Activated T-helper 17 cell treated with anti-CD3 and anti-CD28 coated beads, Interleukin-2, amount 50 U/mL, for 72 hours (primary cell): ENCODE measurements at regions not wholly inside any gene's neighbourhood (a gene's known extent, or its start where the extent isn't known, plus 50 kb on each side); places are given as distances from the start of the nearest gene placed in this dataset.

Experiments
- ATAC-seq: fragments of 150-1000 bp; cut with Tn5 transposase; replicated peaks from 2 replicates; pipeline ENCODE4 v1.10.0; 2021; ENCODE audit warnings: mild to moderate bottlenecking, moderate library complexity
- H3K27ac Mint-ChIP-seq: one replicate; pipeline ENCODE4 v1.8.0; 2022; ENCODE audit warnings: mixed read lengths
- H3K27me3 Mint-ChIP-seq: one replicate; pipeline ENCODE4 v1.8.0; 2022; ENCODE audit warnings: mixed read lengths
- H3K36me3 Mint-ChIP-seq: one replicate; pipeline ENCODE4 v1.8.0; 2022; ENCODE audit warnings: low read depth, mild to moderate bottlenecking, mixed read lengths
- H3K4me1 Mint-ChIP-seq: one replicate; pipeline ENCODE4 v1.8.0; 2022; ENCODE audit warnings: mixed read lengths
- H3K4me3 Mint-ChIP-seq: one replicate; pipeline ENCODE4 v1.8.0; 2022; ENCODE audit warnings: mild to moderate bottlenecking, mixed read lengths
- H3K9me3 Mint-ChIP-seq: one replicate; pipeline ENCODE4 v1.8.0; 2022; ENCODE audit warnings: mixed read lengths

DNA sequence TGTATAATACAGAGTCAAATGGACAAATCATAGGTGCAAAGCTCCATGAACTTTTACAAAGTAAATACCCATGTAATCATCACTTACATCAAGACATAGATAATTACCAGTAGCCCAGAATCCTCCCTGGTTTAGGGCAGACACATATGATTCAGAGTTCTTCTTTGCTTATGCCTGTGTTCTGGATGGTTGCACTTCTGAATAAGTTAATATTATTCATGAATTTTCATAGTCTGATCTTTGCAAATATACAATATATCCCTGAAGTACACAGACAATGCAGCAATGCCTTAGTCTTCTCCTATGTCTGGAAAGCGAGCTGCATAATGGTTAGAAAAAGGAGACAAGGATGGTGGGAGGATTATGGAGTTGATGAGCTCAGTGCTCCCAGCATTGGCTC lies 122.4 kb upstream of the PLXNA2 start:
- Mint-ChIP-seq H3K27ac (no peak overlapping the region), H3K9me3 (no peaks in the 10 kb centered on the region), H3K4me3 (no peak overlapping the region), H3K27me3 (peaks cover 16% of the 10 kb centered on the region), H3K4me1 (no peaks in the 10 kb centered on the region), H3K36me3 (no peaks in the 10 kb centered on the region)
- no peak for ATAC-seq

DNA sequence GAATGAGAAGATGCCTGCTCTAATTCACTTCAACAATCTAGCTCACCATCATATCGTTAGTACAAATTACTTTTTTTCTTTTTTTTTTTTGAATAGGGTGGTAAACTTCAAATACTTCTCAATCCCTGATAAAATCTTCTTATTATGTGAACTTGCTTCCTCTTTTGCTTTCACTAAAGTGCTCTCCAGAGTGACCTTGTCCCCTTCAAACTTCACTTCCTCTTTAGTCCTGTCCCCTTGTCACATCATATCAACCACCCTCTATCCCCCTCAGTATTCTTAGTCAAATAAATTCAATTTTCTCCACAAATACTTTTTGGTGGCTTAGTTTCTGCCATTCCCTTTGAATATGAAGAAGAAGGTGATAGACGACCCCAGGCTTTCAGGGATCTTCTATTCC lies 124.9 kb upstream of the PLXNA2 start:
- Mint-ChIP-seq H3K4me1 (no peaks in the 10 kb centered on the region), H3K36me3 (no peaks in the 10 kb centered on the region), H3K4me3 (no peak overlapping the region), H3K9me3 (no peaks in the 10 kb centered on the region), H3K27me3 (peaks cover 11% of the 10 kb centered on the region), H3K27ac (no peak overlapping the region)
- ATAC-seq: no peak

DNA sequence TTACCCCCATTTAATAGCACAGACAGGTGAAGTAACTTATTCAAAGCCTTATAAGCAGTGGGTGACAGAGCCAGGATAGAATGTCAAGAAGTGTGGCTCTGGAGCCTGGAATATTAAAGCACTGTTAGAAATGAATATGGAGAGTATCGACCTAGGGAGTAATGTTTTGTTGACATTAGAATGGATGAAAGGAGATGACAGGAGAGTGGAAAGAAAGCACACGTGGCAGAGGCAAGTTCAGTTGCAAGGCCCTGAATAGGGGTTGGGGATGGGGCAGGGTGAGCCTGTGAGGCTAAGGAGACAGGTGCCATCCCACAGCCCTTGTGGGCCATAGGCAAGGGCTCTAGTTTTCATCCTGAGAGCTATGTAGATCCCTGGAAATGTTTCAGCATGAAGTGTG lies 125.5 kb upstream of the PLXNA2 start:
- H3K36me3 Mint-ChIP-seq: no peaks in the 10 kb centered on the region
- ATAC-seq: no peak
- no peaks in the 10 kb centered on the region for H3K4me1 Mint-ChIP-seq
- H3K27ac Mint-ChIP-seq: no peak overlapping the region
- no peaks in the 10 kb centered on the region for H3K9me3 Mint-ChIP-seq
- peaks cover 13% of the 10 kb centered on the region for H3K27me3 Mint-ChIP-seq
- H3K4me3 Mint-ChIP-seq: no peak overlapping the region

DNA sequence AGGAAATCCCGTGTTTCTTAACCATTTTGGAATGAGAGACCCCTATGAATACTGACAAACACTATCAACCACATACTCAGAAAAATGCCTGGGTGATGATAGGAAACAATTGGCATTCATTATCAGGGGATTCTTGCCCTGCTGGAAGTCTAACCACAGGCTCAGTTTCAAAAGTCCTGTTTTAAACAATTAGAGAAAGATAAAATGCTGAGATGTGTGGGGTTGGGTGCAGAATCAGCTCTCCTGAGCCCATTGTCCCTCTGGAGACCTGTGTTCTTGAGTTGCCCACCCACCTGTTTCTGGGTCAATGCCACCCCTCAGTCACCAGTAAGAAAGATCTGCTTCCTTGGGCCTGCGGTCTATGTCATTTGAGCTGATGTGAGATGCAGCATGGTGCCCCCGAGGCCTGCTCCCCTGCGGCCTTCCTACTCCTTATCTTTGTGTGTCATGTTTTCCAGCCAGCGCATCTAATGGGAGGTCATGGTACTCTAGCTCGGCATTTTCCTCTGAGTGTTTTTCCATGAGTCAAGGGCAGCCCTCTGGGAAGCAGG lies 130.3 kb upstream of the PLXNA2 start:
- ATAC-seq: no peak
- Mint-ChIP-seq H3K4me1 (no peaks in the 10 kb centered on the region), H3K27ac (no peak overlapping the region), H3K36me3 (no peaks in the 10 kb centered on the region), H3K9me3 (no peaks in the 10 kb centered on the region), H3K27me3 (peaks cover 19% of the 10 kb centered on the region), H3K4me3 (no peak overlapping the region)

DNA sequence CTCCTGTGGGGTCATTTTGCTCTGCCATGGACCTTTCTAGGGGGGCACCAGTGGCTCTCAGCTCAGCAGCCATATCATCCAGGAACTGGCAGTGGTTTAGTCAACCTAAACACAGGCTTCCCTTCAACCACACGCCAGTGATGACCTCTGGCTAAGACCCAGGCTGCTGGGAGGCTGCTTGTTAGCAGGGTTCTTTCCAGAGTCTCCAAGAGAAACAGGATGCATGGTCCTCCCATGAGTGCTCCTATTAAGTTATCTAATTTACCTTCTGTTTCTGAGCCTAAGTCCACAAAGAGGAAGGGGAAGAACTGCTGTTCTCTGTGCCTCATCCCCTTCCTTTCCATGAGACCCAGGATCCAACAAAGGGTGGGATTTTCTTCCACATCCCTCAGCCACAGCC lies 137.3 kb upstream of the PLXNA2 start:
- Mint-ChIP-seq H3K9me3 (no peaks in the 10 kb centered on the region), H3K27me3 (peaks cover 8% of the 10 kb centered on the region), H3K4me1 (no peaks in the 10 kb centered on the region), H3K36me3 (no peaks in the 10 kb centered on the region), H3K27ac (no peak overlapping the region), H3K4me3 (no peak overlapping the region)
- no peak for ATAC-seq

DNA sequence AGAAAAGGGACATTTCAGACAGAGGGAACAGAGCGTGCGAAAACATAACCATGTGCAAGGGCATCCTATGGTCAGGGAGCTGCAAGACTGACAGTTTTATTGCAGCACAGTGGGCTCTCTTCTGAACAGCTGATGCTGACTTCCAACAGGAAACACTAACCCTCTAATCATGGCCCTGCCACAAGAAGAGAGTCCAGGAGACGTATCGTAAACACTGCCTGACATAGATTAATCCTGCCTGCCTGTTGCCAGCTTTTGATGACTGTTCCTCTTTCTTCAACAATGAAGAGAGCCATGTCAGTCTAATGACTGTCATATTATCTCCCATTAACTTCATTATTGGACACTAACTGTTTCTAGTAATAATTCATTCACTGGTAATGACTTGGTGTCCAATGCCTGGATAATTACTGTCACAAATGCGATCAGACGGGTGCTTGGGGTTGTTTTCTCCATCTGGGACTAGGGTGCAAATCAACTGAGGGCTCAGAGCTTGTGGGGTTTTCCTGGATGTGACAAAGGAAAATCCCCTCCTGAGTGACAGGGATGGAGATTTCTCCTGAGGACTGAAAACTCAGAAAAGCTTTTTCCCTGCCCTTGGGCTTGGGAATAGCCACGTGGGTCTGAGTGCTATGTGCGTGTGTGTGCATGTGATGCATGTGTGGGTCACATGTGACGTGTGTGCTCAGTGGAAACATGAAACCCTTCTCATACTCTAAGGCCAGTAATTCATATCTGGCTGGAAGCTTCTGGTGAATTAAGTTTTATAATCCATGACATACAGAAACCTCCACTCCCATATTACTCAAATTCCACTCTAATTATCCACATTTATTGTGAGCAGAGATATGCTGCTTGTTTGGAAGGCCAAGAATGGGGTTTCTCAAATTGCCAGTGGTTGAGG lies 144.0 kb upstream of the PLXNA2 start:
- no peak overlapping the region for H3K27ac Mint-ChIP-seq
- H3K4me3 Mint-ChIP-seq: no peak overlapping the region
- no peaks in the 10 kb centered on the region for H3K4me1 Mint-ChIP-seq
- no peak for ATAC-seq
- H3K9me3 Mint-ChIP-seq: no peaks in the 10 kb centered on the region
- peaks cover 13% of the 10 kb centered on the region for H3K27me3 Mint-ChIP-seq
- H3K36me3 Mint-ChIP-seq: no peaks in the 10 kb centered on the region

DNA sequence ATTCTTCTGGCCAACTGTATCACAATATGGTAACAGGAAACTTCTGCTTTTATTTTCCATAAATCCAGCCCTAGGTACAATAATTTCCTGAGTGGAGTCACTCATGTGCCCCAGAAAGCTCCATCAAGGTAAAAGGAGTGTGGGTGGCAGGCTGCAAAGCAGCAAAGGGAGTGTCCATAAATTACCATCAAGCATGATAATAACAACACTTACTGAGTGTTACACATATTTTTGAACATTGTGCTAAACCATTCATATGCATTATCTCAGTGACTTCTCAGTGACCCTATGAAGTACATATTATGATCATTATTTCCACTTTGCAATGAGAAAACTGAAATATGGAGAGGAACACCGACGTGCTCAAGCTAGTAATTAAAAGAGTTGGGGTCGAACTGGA lies 149.2 kb upstream of the PLXNA2 start:
- Mint-ChIP-seq H3K4me1 (no peaks in the 10 kb centered on the region), H3K27ac (no peak overlapping the region), H3K27me3 (peaks cover 21% of the 10 kb centered on the region), H3K36me3 (no peaks in the 10 kb centered on the region), H3K4me3 (no peak overlapping the region), H3K9me3 (no peaks in the 10 kb centered on the region)
- ATAC-seq: no peak

DNA sequence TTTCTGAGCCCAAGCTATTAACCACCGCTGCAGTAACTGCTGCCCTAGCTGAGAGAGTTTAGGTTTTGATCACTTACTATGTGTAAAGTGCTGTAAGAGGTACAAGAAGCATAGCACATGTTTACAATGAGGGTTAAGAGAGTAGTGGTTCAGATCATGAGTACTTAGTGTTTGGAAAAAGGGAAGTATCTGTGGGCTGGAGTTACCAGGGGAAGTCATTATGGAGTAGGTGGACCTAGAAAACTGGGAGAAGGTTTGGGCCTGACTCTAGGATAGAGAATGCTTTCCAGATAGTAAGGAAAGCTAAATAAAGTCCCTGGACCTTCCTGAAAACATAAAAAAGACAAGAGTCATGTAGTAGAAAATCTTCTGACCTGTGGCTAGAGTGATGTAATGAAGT lies 149.6 kb upstream of the PLXNA2 start:
- Mint-ChIP-seq H3K27ac (no peak overlapping the region), H3K9me3 (no peaks in the 10 kb centered on the region), H3K4me1 (no peaks in the 10 kb centered on the region), H3K36me3 (no peaks in the 10 kb centered on the region), H3K27me3 (peaks cover 21% of the 10 kb centered on the region), H3K4me3 (no peak overlapping the region)
- ATAC-seq: no peak

DNA sequence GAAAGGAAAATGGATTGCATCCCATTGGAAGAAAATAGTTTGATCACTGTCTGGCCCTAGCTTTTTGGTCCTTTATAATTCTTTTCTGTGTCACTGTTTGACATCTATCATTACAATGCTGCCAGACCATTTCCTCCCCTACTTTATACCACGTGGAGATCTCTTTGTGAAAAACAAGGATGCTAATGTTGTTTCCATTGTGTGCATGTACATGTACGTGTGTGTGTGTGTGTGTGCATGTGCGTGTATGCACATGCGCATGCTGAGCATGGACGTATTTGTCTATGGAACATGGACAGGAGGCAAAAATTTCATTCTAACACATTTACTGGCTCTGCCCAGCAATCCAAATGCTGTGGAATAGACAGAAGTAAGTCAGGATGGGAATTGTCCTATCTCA lies 153.1 kb upstream of the PLXNA2 start:
- no peaks in the 10 kb centered on the region for H3K9me3 Mint-ChIP-seq
- H3K36me3 Mint-ChIP-seq: no peaks in the 10 kb centered on the region
- peaks cover 17% of the 10 kb centered on the region for H3K27me3 Mint-ChIP-seq
- no peak for ATAC-seq
- H3K4me3 Mint-ChIP-seq: no peak overlapping the region
- H3K27ac Mint-ChIP-seq: no peak overlapping the region
- no peaks in the 10 kb centered on the region for H3K4me1 Mint-ChIP-seq

DNA sequence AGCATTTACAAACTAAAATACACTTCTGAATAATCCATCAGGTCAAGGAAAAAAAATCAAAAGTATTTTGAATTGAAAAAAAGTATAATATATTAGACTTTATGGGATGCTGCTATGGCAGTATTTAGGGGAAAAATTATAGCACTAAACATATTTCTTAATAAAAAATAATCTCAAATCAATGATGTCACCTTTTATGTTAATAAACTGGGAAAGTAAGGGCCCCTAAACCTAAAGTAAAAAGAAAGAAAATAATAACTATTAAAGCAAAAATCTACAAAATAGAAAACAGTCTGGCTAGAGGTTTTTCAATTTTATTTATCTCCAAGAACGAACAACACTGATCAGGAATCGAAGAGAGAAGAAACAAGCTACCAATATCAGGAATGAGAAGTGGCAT lies 160.8 kb upstream of the PLXNA2 start:
- no peaks in the 10 kb centered on the region for H3K9me3 Mint-ChIP-seq
- H3K4me3 Mint-ChIP-seq: no peak overlapping the region
- H3K4me1 Mint-ChIP-seq: no peaks in the 10 kb centered on the region
- no peak overlapping the region for H3K27ac Mint-ChIP-seq
- no peak for ATAC-seq
- peaks cover 12% of the 10 kb centered on the region for H3K27me3 Mint-ChIP-seq
- no peaks in the 10 kb centered on the region for H3K36me3 Mint-ChIP-seq

DNA sequence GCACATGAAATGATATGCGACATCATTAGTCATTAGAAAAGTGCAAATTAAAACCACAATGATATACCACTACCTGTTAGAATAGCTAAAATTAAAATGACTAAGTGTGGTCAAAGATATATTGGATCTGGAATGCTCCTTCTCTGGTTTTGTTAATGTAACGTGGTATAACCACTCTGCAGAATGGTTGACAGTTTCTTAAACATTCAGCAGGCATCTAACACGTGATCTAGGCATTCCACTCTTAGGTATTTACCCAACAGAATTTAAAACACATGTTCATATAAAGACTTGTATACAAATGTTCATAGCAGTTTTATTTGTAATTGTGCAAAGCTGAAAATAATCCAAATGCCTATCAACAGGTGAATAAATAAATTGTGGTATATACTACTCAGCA lies 165.0 kb upstream of the PLXNA2 start:
- no peak for ATAC-seq
- Mint-ChIP-seq H3K4me1 (no peaks in the 10 kb centered on the region), H3K4me3 (no peak overlapping the region), H3K9me3 (no peaks in the 10 kb centered on the region), H3K27ac (no peak overlapping the region), H3K27me3 (peaks cover 2% of the 10 kb centered on the region), H3K36me3 (no peaks in the 10 kb centered on the region)

DNA sequence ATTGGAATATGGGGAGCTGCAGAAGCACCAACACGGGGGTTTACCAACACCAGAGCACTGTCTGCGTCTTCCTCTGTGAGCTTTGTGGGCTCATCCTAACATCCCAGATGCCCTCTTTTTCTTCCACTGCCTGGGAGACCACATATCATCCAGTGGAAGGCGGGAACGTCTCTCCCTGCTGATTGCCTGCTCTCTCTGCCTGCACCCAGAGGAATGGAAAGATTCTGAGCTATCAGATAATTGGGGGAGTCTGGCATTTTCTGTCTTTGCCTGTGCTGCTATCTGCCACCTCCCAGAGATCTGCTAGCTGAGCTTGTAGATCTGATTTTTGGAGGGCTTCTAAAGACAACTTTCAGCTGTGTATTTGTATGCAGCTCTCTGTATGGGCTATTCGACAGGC lies 166.2 kb upstream of the PLXNA2 start:
- no peaks in the 10 kb centered on the region for H3K9me3 Mint-ChIP-seq
- ATAC-seq: no peak
- H3K27me3 Mint-ChIP-seq: peaks cover 4% of the 10 kb centered on the region
- H3K36me3 Mint-ChIP-seq: no peaks in the 10 kb centered on the region
- no peak overlapping the region for H3K27ac Mint-ChIP-seq
- no peaks in the 10 kb centered on the region for H3K4me1 Mint-ChIP-seq
- no peak overlapping the region for H3K4me3 Mint-ChIP-seq

DNA sequence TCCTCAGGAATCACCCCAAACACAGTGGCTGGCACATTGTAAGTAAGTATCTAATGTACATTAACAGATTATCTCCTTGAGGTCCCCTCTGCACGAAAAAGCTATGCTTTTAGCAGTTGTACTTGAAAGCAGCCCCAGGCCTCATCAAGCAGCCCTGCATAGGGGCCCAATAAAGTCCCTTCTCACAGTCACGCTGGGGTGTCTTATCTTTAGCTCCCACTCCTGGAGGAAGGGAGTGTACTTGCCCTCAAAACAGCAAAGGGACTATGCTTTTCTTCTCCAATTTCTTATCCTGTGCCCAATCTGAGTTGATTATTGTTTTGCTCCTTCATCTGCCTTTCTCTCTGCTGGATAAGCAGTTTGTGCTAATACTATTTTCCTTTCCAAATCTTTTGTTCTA lies 168.8 kb upstream of the PLXNA2 start:
- ATAC-seq: no peak
- Mint-ChIP-seq H3K27me3 (peaks cover 7% of the 10 kb centered on the region), H3K36me3 (no peaks in the 10 kb centered on the region), H3K9me3 (no peaks in the 10 kb centered on the region), H3K27ac (no peak overlapping the region), H3K4me1 (no peaks in the 10 kb centered on the region), H3K4me3 (no peak overlapping the region)

DNA sequence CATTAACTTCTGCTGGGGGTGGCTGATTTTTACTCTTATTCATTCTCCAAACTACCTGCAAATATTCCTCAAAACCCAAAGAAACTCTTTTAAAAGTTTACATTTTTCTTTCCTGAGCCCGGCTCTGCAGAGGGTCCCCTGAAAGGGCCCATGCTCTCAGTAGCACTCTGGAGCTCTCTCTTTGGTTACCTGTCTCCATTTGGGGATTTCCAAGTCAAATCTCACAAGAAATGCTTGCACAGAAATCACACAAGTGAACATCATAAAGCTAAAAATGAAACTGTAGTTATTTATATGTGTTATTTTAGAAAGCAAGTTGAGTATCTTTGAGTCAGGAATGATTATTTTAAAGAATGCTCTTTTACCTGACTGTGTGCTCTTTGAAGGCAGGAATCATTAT lies 174.5 kb upstream of the PLXNA2 start:
- Mint-ChIP-seq H3K27ac (no peak overlapping the region), H3K9me3 (no peaks in the 10 kb centered on the region)
- ATAC-seq: no peak

DNA sequence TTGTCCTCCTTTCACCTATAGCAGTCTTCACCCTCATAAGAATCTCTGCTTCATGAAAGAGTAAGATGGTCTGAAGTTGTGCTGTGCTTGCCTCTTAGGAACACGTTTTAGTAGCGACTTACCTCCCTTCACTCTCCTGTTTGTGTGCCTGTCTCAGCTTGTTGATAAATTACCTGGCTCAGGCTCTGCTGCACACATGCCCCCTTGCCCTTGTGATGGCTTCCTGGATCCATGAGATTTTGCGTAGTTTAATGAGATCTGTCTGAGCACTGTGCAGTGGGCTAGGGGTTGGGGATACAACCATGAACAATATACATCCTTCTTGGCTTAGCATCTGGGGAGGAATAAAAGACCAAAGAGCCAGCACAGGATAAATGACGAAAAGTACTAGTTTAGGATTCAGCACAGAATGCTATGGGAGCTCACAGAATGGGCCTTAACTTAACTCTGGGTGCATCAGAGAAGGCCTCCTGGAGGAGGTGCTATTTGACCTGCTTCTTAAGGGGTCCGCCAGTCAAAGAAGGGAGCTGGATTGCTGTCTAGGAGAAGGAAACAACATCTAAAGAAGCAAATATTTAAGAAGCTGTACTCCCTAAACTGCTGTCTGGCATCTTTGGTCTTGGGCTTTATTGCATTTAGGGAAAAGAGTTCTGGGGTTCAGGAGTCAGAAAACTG lies 175.7 kb upstream of the PLXNA2 start:
- H3K9me3 Mint-ChIP-seq: no peaks in the 10 kb centered on the region
- no peaks in the 10 kb centered on the region for H3K4me1 Mint-ChIP-seq
- H3K27ac Mint-ChIP-seq: no peak overlapping the region
- no peak for ATAC-seq
- H3K36me3 Mint-ChIP-seq: no peaks in the 10 kb centered on the region
- H3K27me3 Mint-ChIP-seq: peaks cover 6% of the 10 kb centered on the region
- H3K4me3 Mint-ChIP-seq: no peak overlapping the region

More for the DNA sequence above, 174.5 kb upstream of the PLXNA2 start:
- H3K4me1 Mint-ChIP-seq: no peaks in the 10 kb centered on the region
- H3K4me3 Mint-ChIP-seq: no peak overlapping the region
- H3K36me3 Mint-ChIP-seq: no peaks in the 10 kb centered on the region
- H3K27me3 Mint-ChIP-seq: peaks cover 7% of the 10 kb centered on the region
